ENCODE measurements at regions not wholly inside any gene's neighbourhood (a gene's known extent, or its start where the extent isn't known, plus 50 kb on each side); places are given as distances from the start of the nearest gene placed in this dataset.

DNA sequence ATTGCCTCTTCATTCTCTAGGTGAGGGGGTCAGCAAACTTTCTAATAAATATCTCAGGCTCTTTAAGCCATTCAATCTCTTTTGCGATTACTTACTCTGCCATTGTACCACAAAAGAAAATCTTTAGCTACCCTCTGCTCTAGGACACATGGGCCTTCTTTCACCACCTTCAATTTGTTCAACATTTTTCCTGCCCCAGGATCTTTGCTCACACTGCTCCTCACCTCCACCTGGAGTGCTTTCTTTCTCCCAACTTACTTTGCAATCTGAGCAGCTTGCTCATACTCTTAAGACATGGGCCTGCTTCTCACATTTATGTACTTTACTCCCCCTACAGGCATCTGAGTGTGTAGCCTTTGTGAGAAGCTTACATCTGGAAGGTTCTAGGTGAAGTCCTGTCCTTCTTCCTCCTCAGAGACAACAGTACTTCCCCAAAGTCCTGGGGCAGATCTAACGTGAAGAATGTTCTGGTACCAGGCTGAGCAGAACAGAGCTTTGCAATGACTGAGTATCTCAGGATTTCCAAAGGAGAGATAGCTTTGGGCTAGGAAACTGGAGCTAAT, 55.0 kb upstream of the PRDM5 start:
- no peak overlapping the region for H3K27ac ChIP-seq (replicated peaks)
- DNase-seq (ENCODE audit: low read depth in 1 of 2, low spot score in 1 of 2): peak; percentile 35 to 62
- TF ChIP-seq SPI1 (IDR thresholded peaks at IDR 0.05; ENCODE audit: borderline replicate concordance, low read depth): no peak
- TF ChIP-seq, protein P1, sequence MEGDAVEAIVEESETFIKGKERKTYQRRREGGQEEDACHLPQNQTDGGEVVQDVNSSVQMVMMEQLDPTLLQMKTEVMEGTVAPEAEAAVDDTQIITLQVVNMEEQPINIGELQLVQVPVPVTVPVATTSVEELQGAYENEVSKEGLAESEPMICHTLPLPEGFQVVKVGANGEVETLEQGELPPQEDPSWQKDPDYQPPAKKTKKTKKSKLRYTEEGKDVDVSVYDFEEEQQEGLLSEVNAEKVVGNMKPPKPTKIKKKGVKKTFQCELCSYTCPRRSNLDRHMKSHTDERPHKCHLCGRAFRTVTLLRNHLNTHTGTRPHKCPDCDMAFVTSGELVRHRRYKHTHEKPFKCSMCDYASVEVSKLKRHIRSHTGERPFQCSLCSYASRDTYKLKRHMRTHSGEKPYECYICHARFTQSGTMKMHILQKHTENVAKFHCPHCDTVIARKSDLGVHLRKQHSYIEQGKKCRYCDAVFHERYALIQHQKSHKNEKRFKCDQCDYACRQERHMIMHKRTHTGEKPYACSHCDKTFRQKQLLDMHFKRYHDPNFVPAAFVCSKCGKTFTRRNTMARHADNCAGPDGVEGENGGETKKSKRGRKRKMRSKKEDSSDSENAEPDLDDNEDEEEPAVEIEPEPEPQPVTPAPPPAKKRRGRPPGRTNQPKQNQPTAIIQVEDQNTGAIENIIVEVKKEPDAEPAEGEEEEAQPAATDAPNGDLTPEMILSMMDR (IDR thresholded peaks at IDR 0.05; ENCODE audit: insufficient read depth, low read length): peak; percentile 70
- H3K27me3 ChIP-seq (ENCODE audit: insufficient read depth, poor library complexity, severe bottlenecking): no peaks in the 10 kb centered on the region
- no peak overlapping the region for H3K4me3 ChIP-seq (replicated peaks; ENCODE audit: insufficient read depth, low read length)

DNA sequence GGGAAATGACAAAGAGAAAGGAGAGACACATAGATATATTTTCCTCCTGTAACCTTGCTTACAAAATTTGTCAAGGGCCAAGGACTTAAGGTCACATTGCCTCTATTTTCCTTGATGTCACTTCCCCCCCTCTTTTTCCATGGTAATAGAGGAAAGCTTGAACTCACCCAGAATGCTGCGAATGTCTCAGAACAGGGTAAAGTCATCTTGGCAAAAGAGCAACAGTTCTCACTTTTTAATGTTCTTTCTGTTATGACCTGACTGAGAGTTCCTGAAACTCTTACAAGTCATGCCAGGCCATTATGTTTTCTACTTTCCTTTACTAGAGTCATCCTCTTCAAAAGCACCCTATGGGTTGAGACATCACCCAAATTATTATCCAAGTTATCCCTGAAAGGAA, 50.7 kb upstream of the PRDM5 start:
- DNase-seq (ENCODE audit: low read depth in 1 of 2, low spot score in 1 of 2): no peak
- no peaks in the 10 kb centered on the region for H3K27me3 ChIP-seq (ENCODE audit: insufficient read depth, poor library complexity, severe bottlenecking)
- TF ChIP-seq POLR2AphosphoS5 (IDR thresholded peaks at IDR 0.05; ENCODE audit: low read depth): no peak
- TF ChIP-seq SPI1 (IDR thresholded peaks at IDR 0.05; ENCODE audit: borderline replicate concordance, low read depth): no peak
- TF ChIP-seq, protein P1 (IDR thresholded peaks at IDR 0.05; ENCODE audit: insufficient read depth, low read length): no peak
- no peak for TF ChIP-seq GABPA (IDR thresholded peaks at IDR 0.05; ENCODE audit: low read depth)
- TF ChIP-seq, protein P2, sequence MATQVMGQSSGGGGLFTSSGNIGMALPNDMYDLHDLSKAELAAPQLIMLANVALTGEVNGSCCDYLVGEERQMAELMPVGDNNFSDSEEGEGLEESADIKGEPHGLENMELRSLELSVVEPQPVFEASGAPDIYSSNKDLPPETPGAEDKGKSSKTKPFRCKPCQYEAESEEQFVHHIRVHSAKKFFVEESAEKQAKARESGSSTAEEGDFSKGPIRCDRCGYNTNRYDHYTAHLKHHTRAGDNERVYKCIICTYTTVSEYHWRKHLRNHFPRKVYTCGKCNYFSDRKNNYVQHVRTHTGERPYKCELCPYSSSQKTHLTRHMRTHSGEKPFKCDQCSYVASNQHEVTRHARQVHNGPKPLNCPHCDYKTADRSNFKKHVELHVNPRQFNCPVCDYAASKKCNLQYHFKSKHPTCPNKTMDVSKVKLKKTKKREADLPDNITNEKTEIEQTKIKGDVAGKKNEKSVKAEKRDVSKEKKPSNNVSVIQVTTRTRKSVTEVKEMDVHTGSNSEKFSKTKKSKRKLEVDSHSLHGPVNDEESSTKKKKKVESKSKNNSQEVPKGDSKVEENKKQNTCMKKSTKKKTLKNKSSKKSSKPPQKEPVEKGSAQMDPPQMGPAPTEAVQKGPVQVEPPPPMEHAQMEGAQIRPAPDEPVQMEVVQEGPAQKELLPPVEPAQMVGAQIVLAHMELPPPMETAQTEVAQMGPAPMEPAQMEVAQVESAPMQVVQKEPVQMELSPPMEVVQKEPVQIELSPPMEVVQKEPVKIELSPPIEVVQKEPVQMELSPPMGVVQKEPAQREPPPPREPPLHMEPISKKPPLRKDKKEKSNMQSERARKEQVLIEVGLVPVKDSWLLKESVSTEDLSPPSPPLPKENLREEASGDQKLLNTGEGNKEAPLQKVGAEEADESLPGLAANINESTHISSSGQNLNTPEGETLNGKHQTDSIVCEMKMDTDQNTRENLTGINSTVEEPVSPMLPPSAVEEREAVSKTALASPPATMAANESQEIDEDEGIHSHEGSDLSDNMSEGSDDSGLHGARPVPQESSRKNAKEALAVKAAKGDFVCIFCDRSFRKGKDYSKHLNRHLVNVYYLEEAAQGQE (IDR thresholded peaks at IDR 0.05; ENCODE audit: insufficient replicate concordance, low read depth): no peak

More for the DNA sequence above, 50.7 kb upstream of the PRDM5 start:
- Histone ChIP-seq H3K4me3 (replicated peaks; ENCODE audit: insufficient read depth, low read length) (no peak overlapping the region), H3K27ac (replicated peaks) (no peak overlapping the region)

Measured in HL-60 (cell line).